NCI-H1417 (cell line): ENCODE measurements at regions not wholly inside any gene's neighbourhood (a gene's known extent, or its start where the extent isn't known, plus 50 kb on each side); places are given as distances from the start of the nearest gene placed in this dataset.

Source experiments
- DNase-seq, 3 experiments: peaks; one replicate each; lab custom pipeline; 2025; lab: John Stamatoyannopoulos, UW

- no peak for DNase-seq
Observed at GRCh38 chr4:147425019-147425418, 55.9 kb upstream of the EDNRA start.

- DNase-seq, result no peak
Observed at GRCh38 chr4:147428583-147428982, 52.3 kb upstream of the EDNRA start.

GRCh38 chr4:147430111-147430510 is 50.8 kb upstream of the EDNRA start:
- DNase-seq, result no peak
